H9 (cell line): ENCODE measurements at regions not wholly inside any gene's neighbourhood (a gene's known extent, or its start where the extent isn't known, plus 50 kb on each side); places are given as distances from the start of the nearest gene placed in this dataset.
A peak's percentile ranks its signal among the peaks of the same experiment; 100 is the strongest.
"Not testable (repeated sequence)": the region's sequence is repeated elsewhere in the genome, so short reads cannot be mapped to it uniquely, and the experiment has no call there.

Source experiments
- DNase-seq: peaks from one replicate; pipeline ENCODE4 v3.0.0-alpha.2; 2017
- H2AFZ ChIP-seq: one replicate; pipeline ENCODE4 v1.6.1; 2013; ENCODE audit warnings: mild to moderate bottlenecking, low read length, control low read depth, moderate library complexity
- H2AK5ac ChIP-seq: 2 replicates; pipeline ENCODE4 v1.6.1; 2013; ENCODE audit warnings: low read length, control low read depth, mixed read lengths; ENCODE audit not compliant: insufficient read length
- H2BK120ac ChIP-seq: one replicate; pipeline ENCODE4 v1.6.1; 2013; ENCODE audit warnings: low read depth, mild to moderate bottlenecking, low read length, control low read depth, inconsistent platforms; ENCODE audit not compliant: poor library complexity, severe bottlenecking
- H2BK12ac ChIP-seq: 2 replicates; pipeline ENCODE4 v1.6.1; 2013; ENCODE audit warnings: low read length, control low read depth, mixed read lengths, low read depth; ENCODE audit not compliant: insufficient read length
- H2BK15ac ChIP-seq: 2 replicates; pipeline ENCODE4 v1.6.1; 2013; ENCODE audit warnings: low read depth, low read length, control low read depth
- H2BK20ac ChIP-seq: one replicate; pipeline ENCODE4 v1.6.1; 2013; ENCODE audit warnings: low read depth, mild to moderate bottlenecking, low read length, control low read depth, inconsistent platforms; ENCODE audit not compliant: poor library complexity, severe bottlenecking
- H2BK5ac ChIP-seq: 2 replicates; pipeline ENCODE4 v1.6.1; 2013; ENCODE audit warnings: low read length, control low read depth, mixed read lengths; ENCODE audit not compliant: insufficient read length
- H3K14ac ChIP-seq: 2 replicates; pipeline ENCODE4 v1.6.1; 2013; ENCODE audit warnings: low read length, control low read depth; ENCODE audit not compliant: insufficient read depth
- H3K18ac ChIP-seq: 2 replicates; pipeline ENCODE4 v1.6.1; 2013; ENCODE audit warnings: low read depth, mild to moderate bottlenecking, mixed read lengths, low read length, control low read depth; ENCODE audit not compliant: insufficient read length
- H3K23ac ChIP-seq: 2 replicates; pipeline ENCODE4 v1.6.1; 2013; ENCODE audit warnings: low read length, control low read depth, mixed read lengths, low read depth; ENCODE audit not compliant: insufficient read length
- H3K23me2 ChIP-seq: 2 replicates; pipeline ENCODE4 v1.6.1; 2013; ENCODE audit warnings: low read depth, mild to moderate bottlenecking, mixed read lengths, low read length, control low read depth; ENCODE audit not compliant: insufficient read length, poor library complexity, severe bottlenecking
- H3K27ac ChIP-seq: 2 replicates; pipeline ENCODE4 v1.5.1; 2013; ENCODE audit warnings: low read length, control low read depth, mixed read lengths, low read depth; ENCODE audit not compliant: insufficient read length
- H3K27me3 ChIP-seq: 2 replicates; pipeline ENCODE4 v1.6.1; 2013; ENCODE audit warnings: low read length, control low read depth, inconsistent platforms; ENCODE audit not compliant: insufficient read depth
- H3K4ac ChIP-seq: 2 replicates; pipeline ENCODE4 v1.6.1; 2013; ENCODE audit warnings: low read depth, mild to moderate bottlenecking, control low read depth, inconsistent platforms, low read length, moderate library complexity
- H3K4me1 ChIP-seq: 2 replicates; pipeline ENCODE4 v1.6.1; 2013; ENCODE audit warnings: low read length, control low read depth, inconsistent platforms; ENCODE audit not compliant: insufficient read depth
- H3K4me2 ChIP-seq: 2 replicates; pipeline ENCODE4 v1.6.1; 2013; ENCODE audit warnings: low read length, control low read depth, mixed read lengths; ENCODE audit not compliant: insufficient read length, insufficient read depth
- H3K56ac ChIP-seq: 2 replicates; pipeline ENCODE4 v1.6.1; 2013; ENCODE audit warnings: low read depth, mild to moderate bottlenecking, mixed read lengths, low read length, control low read depth; ENCODE audit not compliant: insufficient read length
- H3K79me1 ChIP-seq: 2 replicates; pipeline ENCODE4 v1.6.1; 2013; ENCODE audit warnings: low read depth, mild to moderate bottlenecking, moderate library complexity, low read length, control low read depth, inconsistent platforms; ENCODE audit not compliant: insufficient read depth, poor library complexity, severe bottlenecking
- H3K79me2 ChIP-seq: 2 replicates; pipeline ENCODE4 v1.6.1; 2013; ENCODE audit warnings: low read length, control low read depth, inconsistent platforms; ENCODE audit not compliant: insufficient read depth
- H3K9ac ChIP-seq: 2 replicates; pipeline ENCODE4 v1.6.1; 2013; ENCODE audit warnings: low read length, control low read depth, mixed read lengths; ENCODE audit not compliant: insufficient read length; ENCODE audit errors: extremely low read depth
- H3K9me3 ChIP-seq: one replicate; pipeline ENCODE4 v1.6.1; 2013; ENCODE audit warnings: low read depth, low read length, inconsistent platforms; ENCODE audit not compliant: control insufficient read depth
- H3T11ph ChIP-seq: one replicate; pipeline ENCODE4 v1.6.1; 2013; ENCODE audit warnings: mild to moderate bottlenecking, low read length, control low read depth, inconsistent platforms
- H4K20me1 ChIP-seq: one replicate; pipeline ENCODE4 v1.6.1; 2013; ENCODE audit not compliant: control insufficient read depth, insufficient read length, insufficient read depth
- H4K5ac ChIP-seq: 2 replicates; pipeline ENCODE4 v1.6.1; 2013; ENCODE audit warnings: low read depth, mild to moderate bottlenecking, mixed read lengths, low read length, control low read depth; ENCODE audit not compliant: insufficient read length
- H4K8ac ChIP-seq: replicated peaks from 2 replicates; pipeline ENCODE4 v1.6.1; 2013; ENCODE audit warnings: low read length, control low read depth, mixed read lengths, low read depth; ENCODE audit not compliant: insufficient read length
- H4K91ac ChIP-seq: 2 replicates; pipeline ENCODE4 v1.6.1; 2013; ENCODE audit warnings: low read depth, mild to moderate bottlenecking, moderate library complexity, mixed read lengths, low read length, control low read depth; ENCODE audit not compliant: insufficient read length
- H3K27ac Mint-ChIP-seq, 3 experiments: 2 replicates in 2 of 3; 3 replicates in 1 of 3; pipeline ENCODE4 v1.8.0; 2020 to 2021; ENCODE audit warnings: mixed read lengths in 3 of 3, mild to moderate bottlenecking in 1 of 3, moderate library complexity in 1 of 3
- H3K27me3 Mint-ChIP-seq: 2 replicates; pipeline ENCODE4 v1.8.0; 2021; ENCODE audit warnings: low read depth, mild to moderate bottlenecking, moderate library complexity, mixed read lengths
- H3K36me3 Mint-ChIP-seq, 3 experiments: 2 replicates in 2 of 3; 3 replicates in 1 of 3; pipeline ENCODE4 v1.8.0; 2020 to 2021; ENCODE audit warnings: low read depth in 3 of 3, mixed read lengths in 3 of 3; ENCODE audit not compliant: insufficient read depth in 1 of 3
- H3K4me1 Mint-ChIP-seq, 2 experiments: 2 replicates each; pipeline ENCODE4 v1.8.0; 2020; ENCODE audit warnings: mixed read lengths in 2 of 2
- H3K4me3 Mint-ChIP-seq, 2 experiments: 2 replicates in 1 of 2; 3 replicates in 1 of 2; pipeline ENCODE4 v1.8.0; 2020 to 2021; ENCODE audit warnings: mild to moderate bottlenecking in 2 of 2, mixed read lengths in 2 of 2, moderate library complexity in 1 of 2
- H3K9me3 Mint-ChIP-seq, 2 experiments: 2 replicates in 1 of 2; 3 replicates in 1 of 2; pipeline ENCODE4 v1.8.0; 2020; ENCODE audit warnings: mild to moderate bottlenecking in 2 of 2, mixed read lengths in 2 of 2, moderate library complexity in 1 of 2
- CTCF ChIP-seq: fragments of 200-600 bp; sonication (generic); conservative IDR thresholded peaks from 3 replicates; pipeline ENCODE4 v1.8.0; 2021; ENCODE audit warnings: antibody characterized with exemption, mild to moderate bottlenecking
- WGBS: extraction: QIAGEN DNeasy Blood & Tissue Kit; methylation state at CpG from one replicate; pipeline ENCODE4 v1.1.7; 2013; ENCODE audit warnings: missing lambda C conversion rate, low lambda C conversion rate, mixed read lengths; ENCODE audit not compliant: insufficient read length; ENCODE audit errors: extremely low coverage; 5-methylcytosine and 5-hydroxymethylcytosine counted together

GRCh38 chr10:29379208-29379607 lies 90.3 kb downstream of the LYZL1 start:
- H2BK5ac ChIP-seq: no peak overlapping the region
- H3K36me3 Mint-ChIP-seq: peaks cover 0 to 7% (median 2%) of the 10 kb centered on the region in 3 experiments; a peak in 2 of 7 replicates
- H2BK15ac ChIP-seq: no peak overlapping the region
- H3T11ph ChIP-seq: no peak overlapping the region
- no peak overlapping the region for H2BK12ac ChIP-seq
- no peak overlapping the region for H3K14ac ChIP-seq
- H3K79me1 ChIP-seq: no peaks in the 10 kb centered on the region
- H4K91ac ChIP-seq: no peak overlapping the region
- H3K4me1 Mint-ChIP-seq: peaks cover 19 to 21% of the 10 kb centered on the region in 2 experiments
- WGBS: no CpG with 5 or more reads among the region's 4 CpGs
- H3K79me2 ChIP-seq: no peaks in the 10 kb centered on the region
- no peak overlapping the region for H2AK5ac ChIP-seq
- no peak overlapping the region for H3K9ac ChIP-seq
- no peak overlapping the region for H3K4me3 Mint-ChIP-seq
- no peaks in the 10 kb centered on the region for H3K9me3 ChIP-seq
- H3K27ac Mint-ChIP-seq: no peak overlapping the region
- H3K27me3 Mint-ChIP-seq: peaks cover 27% of the 10 kb centered on the region
- no peak overlapping the region for H3K27ac ChIP-seq
- H3K23ac ChIP-seq: no peak overlapping the region
- H3K4me1 ChIP-seq: no peaks in the 10 kb centered on the region
- no peak overlapping the region for H4K8ac ChIP-seq
- no peak overlapping the region for H3K18ac ChIP-seq
- H2BK20ac ChIP-seq: no peak overlapping the region
- H4K5ac ChIP-seq: no peak overlapping the region
- H2AFZ ChIP-seq: no peak overlapping the region
- no peaks in the 10 kb centered on the region for H3K27me3 ChIP-seq
- no peak overlapping the region for H3K56ac ChIP-seq
- no peaks in the 10 kb centered on the region for H3K23me2 ChIP-seq
- no peak for DNase-seq
- H4K20me1 ChIP-seq: no peaks in the 10 kb centered on the region
- H3K9me3 Mint-ChIP-seq: peaks cover 4 to 10% of the 10 kb centered on the region in 2 experiments; a peak in 3 of 5 replicates
- H3K4ac ChIP-seq: no peak overlapping the region
- TF ChIP-seq CTCF: no peak
- H2BK120ac ChIP-seq: no peak overlapping the region
- H3K4me2 ChIP-seq: no peak overlapping the region

- H2AK5ac ChIP-seq, H3K56ac ChIP-seq, H2BK120ac ChIP-seq, H3K18ac ChIP-seq, H4K91ac ChIP-seq, H2BK12ac ChIP-seq, H3K14ac ChIP-seq, H2BK5ac ChIP-seq, H3K79me1 ChIP-seq, H2AFZ ChIP-seq, H3K9ac ChIP-seq, H3K4me1 ChIP-seq, H2BK15ac ChIP-seq, H3K36me3 Mint-ChIP-seq, H3K23me2 ChIP-seq, DNase-seq, H3K27ac ChIP-seq, H3K9me3 ChIP-seq, H3K4me2 ChIP-seq, H3K4ac ChIP-seq, H4K20me1 ChIP-seq, H3K27me3 ChIP-seq, H4K8ac ChIP-seq, H3K79me2 ChIP-seq, H4K5ac ChIP-seq, H3K23ac ChIP-seq, H3T11ph ChIP-seq, H2BK20ac ChIP-seq: not testable (repeated sequence)
- H3K27ac Mint-ChIP-seq: peak overlapping the region in 1 of 3 experiments; percentile 73; a peak in 1 of 7 replicates
- WGBS: no CpG with 5 or more reads among the region's 16 CpGs
- H3K27me3 Mint-ChIP-seq: peaks cover 30% of the 10 kb centered on the region
- H3K9me3 Mint-ChIP-seq: peaks cover 4 to 10% of the 10 kb centered on the region in 2 experiments; a peak in 3 of 5 replicates
- H3K4me1 Mint-ChIP-seq: peaks cover 19 to 21% of the 10 kb centered on the region in 2 experiments
- peak overlapping the region in 1 of 2 experiments; percentile 41; a peak in 3 of 5 replicates for H3K4me3 Mint-ChIP-seq
Observed at GRCh38 chr10:29379777-29380598, 91.1 kb downstream of the LYZL1 start.
